ENCODE measurements at regions not wholly inside any gene's neighbourhood (a gene's known extent, or its start where the extent isn't known, plus 50 kb on each side); places are given as distances from the start of the nearest gene placed in this dataset.
"Not testable (repeated sequence)": the region's sequence is repeated elsewhere in the genome, so short reads cannot be mapped to it uniquely, and the experiment has no call there.

DNA sequence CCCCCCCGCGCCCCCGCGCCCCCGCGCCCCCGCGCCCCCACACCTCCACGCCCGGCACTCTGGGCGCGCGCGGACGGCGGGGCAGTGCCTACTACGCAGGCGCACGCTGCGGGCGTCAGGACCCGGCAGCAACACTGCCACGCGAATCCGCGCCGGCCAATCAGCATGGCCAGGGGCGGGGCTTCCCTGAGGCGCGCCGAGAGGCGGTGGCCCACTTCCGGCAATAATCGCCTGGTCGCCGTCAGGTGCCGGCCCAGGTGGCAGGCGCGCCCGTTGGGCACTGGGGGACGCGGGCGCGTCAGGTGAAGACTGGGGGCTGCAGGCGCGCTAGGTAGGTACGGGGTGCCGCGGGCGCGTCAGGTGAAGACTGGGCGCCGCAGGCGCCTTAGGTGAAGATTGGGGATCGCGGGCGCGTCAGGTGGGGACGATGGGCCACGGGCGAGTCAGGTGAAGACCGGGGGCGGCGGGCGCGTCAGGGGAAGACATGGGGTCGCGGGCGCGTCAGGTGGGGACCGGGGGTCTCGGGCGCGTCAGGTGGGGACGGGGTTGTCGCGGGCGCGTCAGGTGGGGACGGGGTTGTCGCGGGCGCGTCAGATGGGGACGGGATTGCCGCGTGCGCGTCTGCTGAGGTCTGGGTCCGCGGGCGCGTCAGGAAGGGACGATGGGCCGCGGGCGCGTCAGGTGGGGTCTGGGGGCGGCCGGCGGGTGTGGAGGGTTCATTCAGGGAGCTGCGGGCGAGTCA is 219.1 kb downstream of the RTP5 start:
- peak overlapping the region; percentile 86 for H3K4me3 Mint-ChIP-seq
- peak; percentile 95 for DNase-seq
- CTCF ChIA-PET = no interaction called here
- H3K4me1 Mint-ChIP-seq = peaks cover 40% of the 10 kb centered on the region
- H3K27ac Mint-ChIP-seq = peak overlapping the region; percentile 44
- no peaks in the 10 kb centered on the region for H3K36me3 Mint-ChIP-seq (ENCODE audit: low read depth)
- no peaks in the 10 kb centered on the region for H3K9me3 Mint-ChIP-seq
- POLR2A ChIA-PET = no interaction called here
- peaks cover 11% of the 10 kb centered on the region for H3K27me3 Mint-ChIP-seq

DNA sequence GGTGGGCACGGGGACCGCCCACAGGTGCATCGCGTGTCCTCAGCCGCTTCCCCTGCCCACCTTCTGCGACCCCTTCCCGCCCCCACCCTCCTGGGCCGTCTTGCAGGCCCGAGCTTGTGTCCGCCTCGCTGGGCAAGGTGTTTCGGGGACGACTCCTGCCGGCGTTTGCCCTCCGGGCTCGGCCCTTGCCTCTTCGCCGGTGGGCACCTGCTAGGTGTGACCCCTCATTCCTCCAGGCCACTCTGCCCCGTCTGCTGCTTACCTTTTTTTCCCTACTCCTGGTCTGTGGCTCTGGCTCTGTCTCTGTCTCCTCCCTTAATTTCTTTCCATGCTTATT is 219.7 kb downstream of the RTP5 start:
- Mint-ChIP-seq H3K4me3 (peak overlapping the region; percentile 86), H3K4me1 (peaks cover 40% of the 10 kb centered on the region), H3K27me3 (peaks cover 11% of the 10 kb centered on the region)
- CTCF ChIA-PET; H3K9me3 Mint-ChIP-seq; H3K36me3 Mint-ChIP-seq (ENCODE audit: low read depth); H3K27ac Mint-ChIP-seq; POLR2A ChIA-PET; DNase-seq: not testable (repeated sequence)

DNA sequence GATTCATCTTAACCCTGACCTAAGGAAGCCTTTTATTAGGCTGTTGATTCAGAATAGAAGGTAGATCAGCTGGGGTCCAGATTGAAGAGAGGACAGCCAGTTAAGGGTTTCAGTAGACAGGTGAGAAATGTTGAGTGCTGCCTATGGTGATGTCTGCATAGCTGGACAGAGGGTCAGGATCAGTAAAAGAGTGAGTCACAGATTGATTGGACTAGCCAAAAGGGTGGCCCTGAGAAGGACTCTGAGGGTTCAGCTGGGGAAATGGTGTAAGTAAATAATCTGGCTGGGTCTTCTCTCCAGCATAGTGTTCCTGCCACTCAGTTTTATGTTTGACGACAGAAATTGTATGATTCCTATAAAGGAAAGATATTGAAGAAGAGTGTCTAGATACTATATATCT is 227.7 kb downstream of the RTP5 start:
- POLR2A ChIA-PET, H3K4me3 Mint-ChIP-seq, H3K27ac Mint-ChIP-seq, H3K27me3 Mint-ChIP-seq, DNase-seq, H3K9me3 Mint-ChIP-seq, H3K4me1 Mint-ChIP-seq, CTCF ChIA-PET: not testable (repeated sequence)
- peaks cover 19% of the 10 kb centered on the region for H3K36me3 Mint-ChIP-seq (ENCODE audit: low read depth)

GRCh38 chr2:242098034-242098433 is 228.5 kb downstream of the RTP5 start:
- CTCF ChIA-PET = no interaction called here

DNA sequence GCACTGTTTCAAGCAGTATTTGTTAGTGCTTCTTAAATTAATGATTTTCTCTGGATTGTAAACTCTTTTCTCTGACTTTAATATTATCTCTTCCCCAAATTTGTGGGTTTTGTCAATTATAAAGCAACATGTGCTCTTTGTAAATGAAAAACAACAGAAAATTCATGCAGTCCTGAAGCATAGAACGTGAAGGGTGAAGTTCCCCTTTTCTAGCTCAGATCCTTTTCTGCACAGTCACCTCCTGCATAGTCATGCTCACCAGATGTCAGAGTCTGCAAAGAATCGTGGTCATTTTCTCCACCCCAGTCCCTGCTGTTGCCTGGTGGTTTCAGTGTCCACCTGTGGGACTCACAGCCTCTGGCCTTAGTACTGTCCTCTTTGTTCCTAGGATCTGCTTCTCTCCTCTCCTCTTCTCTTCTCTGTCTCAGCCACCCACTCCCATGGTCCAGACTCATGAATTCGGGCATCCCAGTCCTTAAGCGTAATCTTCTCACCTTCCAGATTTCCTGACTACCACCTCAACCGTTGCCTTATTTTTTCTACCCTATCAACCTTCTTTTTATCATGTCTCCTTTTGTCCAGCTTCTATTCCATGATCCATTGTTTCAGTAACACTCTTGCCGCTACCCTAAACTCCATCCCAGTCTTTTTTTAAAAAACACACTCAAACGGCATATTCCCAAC is 229.1 kb downstream of the RTP5 start:
- no peaks in the 10 kb centered on the region for H3K9me3 Mint-ChIP-seq
- POLR2A ChIA-PET = no interaction called here
- H3K4me1 Mint-ChIP-seq = no peaks in the 10 kb centered on the region
- no peaks in the 10 kb centered on the region for H3K27me3 Mint-ChIP-seq
- no peak overlapping the region for H3K4me3 Mint-ChIP-seq
- CTCF ChIA-PET = no interaction called here
- H3K36me3 Mint-ChIP-seq (ENCODE audit: low read depth) = peaks cover 19% of the 10 kb centered on the region
- no peak overlapping the region for H3K27ac Mint-ChIP-seq
- no peak for DNase-seq

More at GRCh38 chr2:242098034-242098433, 228.5 kb downstream of the RTP5 start:
- POLR2A ChIA-PET = no interaction called here
- H3K27me3 Mint-ChIP-seq = no peaks in the 10 kb centered on the region
- H3K4me1 Mint-ChIP-seq = no peaks in the 10 kb centered on the region
- no peaks in the 10 kb centered on the region for H3K9me3 Mint-ChIP-seq
- no peak overlapping the region for H3K4me3 Mint-ChIP-seq
- H3K36me3 Mint-ChIP-seq (ENCODE audit: low read depth) = peaks cover 19% of the 10 kb centered on the region
- no peak for DNase-seq
- no peak overlapping the region for H3K27ac Mint-ChIP-seq

DNA sequence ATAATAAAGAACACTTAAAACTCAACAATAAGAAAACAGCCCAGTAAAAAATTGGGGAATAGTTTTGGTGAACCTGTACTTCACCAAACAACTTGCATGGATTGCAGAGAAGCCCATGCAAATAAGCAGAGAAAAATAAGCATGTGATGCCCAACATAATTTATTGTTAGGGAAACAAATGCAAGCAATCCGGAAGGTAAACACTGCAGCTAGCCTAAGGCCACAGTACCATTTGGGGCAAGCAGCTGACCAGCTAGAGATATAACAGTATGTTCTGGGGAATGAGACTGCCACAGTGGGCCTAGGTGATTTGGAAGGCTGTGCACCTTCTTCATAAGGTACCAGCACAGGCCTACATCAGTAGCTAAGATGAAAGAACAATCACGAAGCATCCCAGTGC is 233.6 kb downstream of the RTP5 start:
- H3K27ac Mint-ChIP-seq, CTCF ChIA-PET, H3K27me3 Mint-ChIP-seq, DNase-seq, H3K9me3 Mint-ChIP-seq, H3K4me3 Mint-ChIP-seq, H3K4me1 Mint-ChIP-seq, POLR2A ChIA-PET: not testable (repeated sequence)
- H3K36me3 Mint-ChIP-seq (ENCODE audit: low read depth) = peaks cover 10% of the 10 kb centered on the region

- not testable (repeated sequence) for H3K4me3 Mint-ChIP-seq
Measured at GRCh38 chr2:242104202-242104956, 234.8 kb downstream of the RTP5 start.

GRCh38 chr2:242107065-242107464 is 237.5 kb downstream of the RTP5 start:
- not testable (repeated sequence) for H3K9me3 Mint-ChIP-seq; H3K36me3 Mint-ChIP-seq (ENCODE audit: low read depth)

More at GRCh38 chr2:242104202-242104956, 234.8 kb downstream of the RTP5 start:
- CTCF ChIA-PET; H3K36me3 Mint-ChIP-seq (ENCODE audit: low read depth); H3K4me1 Mint-ChIP-seq; H3K27ac Mint-ChIP-seq; POLR2A ChIA-PET; H3K27me3 Mint-ChIP-seq; H3K9me3 Mint-ChIP-seq; DNase-seq: not testable (repeated sequence)

GRCh38 chr2:242108797-242109500 is 239.4 kb downstream of the RTP5 start:
- POLR2A ChIA-PET; DNase-seq; H3K9me3 Mint-ChIP-seq; H3K4me3 Mint-ChIP-seq; H3K27ac Mint-ChIP-seq; H3K4me1 Mint-ChIP-seq; H3K36me3 Mint-ChIP-seq (ENCODE audit: low read depth); H3K27me3 Mint-ChIP-seq; CTCF ChIA-PET: not testable (repeated sequence)

More at GRCh38 chr2:242107065-242107464, 237.5 kb downstream of the RTP5 start:
- H3K27me3 Mint-ChIP-seq, H3K4me3 Mint-ChIP-seq, H3K27ac Mint-ChIP-seq, H3K4me1 Mint-ChIP-seq, CTCF ChIA-PET, DNase-seq, POLR2A ChIA-PET: not testable (repeated sequence)

GRCh38 chr2:242109819-242110218 is 240.3 kb downstream of the RTP5 start:
- DNase-seq; H3K4me3 Mint-ChIP-seq; H3K4me1 Mint-ChIP-seq; CTCF ChIA-PET; H3K36me3 Mint-ChIP-seq (ENCODE audit: low read depth); H3K27me3 Mint-ChIP-seq; H3K27ac Mint-ChIP-seq; POLR2A ChIA-PET; H3K9me3 Mint-ChIP-seq: not testable (repeated sequence)

DNA sequence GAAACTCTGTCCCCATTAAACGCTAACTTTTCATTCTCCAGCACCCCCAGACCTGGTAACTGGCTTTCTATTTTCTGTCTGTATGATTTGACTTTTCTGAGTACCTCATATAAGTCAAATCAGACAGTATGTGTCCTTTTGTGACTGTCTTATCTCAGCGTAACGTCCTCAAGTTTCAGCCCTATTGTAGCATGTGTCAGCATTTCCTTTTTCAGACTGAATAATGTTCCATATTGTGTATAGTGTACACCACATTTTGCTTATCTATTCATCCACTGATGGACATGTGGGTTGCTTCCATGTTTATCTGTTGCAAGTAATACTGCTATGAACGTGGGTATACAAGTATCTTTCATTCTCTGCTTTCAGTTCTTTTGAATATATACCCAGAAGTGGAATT is 242.4 kb downstream of the RTP5 start:
- POLR2A ChIA-PET; H3K9me3 Mint-ChIP-seq; H3K4me1 Mint-ChIP-seq; H3K36me3 Mint-ChIP-seq (ENCODE audit: low read depth); H3K27ac Mint-ChIP-seq; H3K4me3 Mint-ChIP-seq; DNase-seq; H3K27me3 Mint-ChIP-seq: not testable (repeated sequence)
- CTCF ChIA-PET = interaction anchor here (0.6 kb wide), 1 partner anchor 1020 kb away, joined by 3 read pairs; no protein-coding TSS in a partner anchor

- H3K27me3 Mint-ChIP-seq; DNase-seq; H3K4me1 Mint-ChIP-seq; CTCF ChIA-PET; POLR2A ChIA-PET; H3K9me3 Mint-ChIP-seq; H3K27ac Mint-ChIP-seq; H3K36me3 Mint-ChIP-seq (ENCODE audit: low read depth); H3K4me3 Mint-ChIP-seq: not testable (repeated sequence)
Measured at GRCh38 chr2:242113492-242113891, 244.0 kb downstream of the RTP5 start.

GRCh38 chr2:242116676-242117075 is 247.1 kb downstream of the RTP5 start:
- H3K27ac Mint-ChIP-seq; CTCF ChIA-PET; POLR2A ChIA-PET; H3K9me3 Mint-ChIP-seq; H3K4me3 Mint-ChIP-seq; H3K36me3 Mint-ChIP-seq (ENCODE audit: low read depth); H3K27me3 Mint-ChIP-seq; H3K4me1 Mint-ChIP-seq; DNase-seq: not testable (repeated sequence)

Data from activated CD4-positive, alpha-beta memory T cell treated with anti-CD3 and anti-CD28 coated beads, Interleukin-2, amount 10 ng/mL, durations not matched to agents 7 days and 5 days (primary cell).